Endothelial cell of umbilical vein (primary cell): ENCODE measurements at regions not wholly inside any gene's neighbourhood (a gene's known extent, or its start where the extent isn't known, plus 50 kb on each side); places are given as distances from the start of the nearest gene placed in this dataset.

Source experiments
- BruUV-seq: library from RNA; stranded (reverse); fragments of 400-500 nt; replicated peaks from 2 replicates; lab custom pipeline; 2021; lab: Mats Ljungman, UMichigan
- CTCF ChIA-PET: fragments of 300-600, 350-600 bp; sonication (Branson Sonifier 250); formaldehyde crosslinking; loops from one replicate; lab custom pipeline; 2021; ENCODE audit warnings: antibody characterized with exemption, inconsistent platforms; lab: Charles Lee
- POLR2A ChIA-PET: fragments of 300-600, 350-600 bp; sonication (Branson Sonifier 250); formaldehyde crosslinking; loops from one replicate; lab custom pipeline; 2021; ENCODE audit warnings: antibody characterized with exemption, inconsistent platforms; lab: Charles Lee
- DNase-seq: peaks from one replicate; pipeline ENCODE4 v3.0.0-alpha.2; 2011; ENCODE audit warnings: low read depth, low spot score
- FAIRE-seq: peaks from 2 replicates; lab custom pipeline; 2011; peaks lifted over from hg19 to GRCh38; lab: Jason Lieb, UNC
- H2AFZ ChIP-seq: 2 replicates; pipeline ENCODE4 v1.6.0; 2012; ENCODE audit warnings: low read depth, low read length, control low read depth, inconsistent platforms
- H3K27ac ChIP-seq: 2 replicates; pipeline ENCODE4 v1.5.1; 2011; ENCODE audit warnings: low read depth, mild to moderate bottlenecking, control low read depth, low read length, moderate library complexity; ENCODE audit not compliant: insufficient read depth
- H3K27me3 ChIP-seq, 2 experiments: 2 replicates each; pipeline versions ENCODE4 v1.6.0 to v1.6.1; 2011; ENCODE audit warnings: low read length in 2 of 2, mixed read lengths in 1 of 2; ENCODE audit not compliant: control insufficient read depth in 2 of 2, insufficient read depth in 2 of 2
- H3K36me3 ChIP-seq, 2 experiments: 2 replicates in 1 of 2; 3 replicates in 1 of 2; pipeline ENCODE4 v1.5.1; 2011; ENCODE audit warnings: low read length in 2 of 2, mild to moderate bottlenecking in 1 of 2, moderate library complexity in 1 of 2; ENCODE audit not compliant: control insufficient read depth in 2 of 2, insufficient read depth in 2 of 2; ENCODE audit errors: extremely low read depth in 1 of 2
- H3K4me1 ChIP-seq: 3 replicates; pipeline ENCODE4 v1.5.1; 2011; ENCODE audit warnings: mild to moderate bottlenecking, low read length; ENCODE audit not compliant: control insufficient read depth, insufficient read depth; ENCODE audit errors: extremely low read depth
- H3K4me2 ChIP-seq: 2 replicates; pipeline ENCODE4 v1.6.1; 2011; ENCODE audit warnings: low read length, control low read depth, mixed read lengths; ENCODE audit not compliant: insufficient read depth
- H3K4me3 ChIP-seq, 3 experiments: fragments of 200-600 bp in 1 of 3; sonication (generic), shearing (Covaris generic) in 1 of 3; replicated peaks in 1 of 3; 2 replicates each; pipeline ENCODE4 v1.5.1; 2011 to 2016; ENCODE audit warnings: control low read depth in 3 of 3, low read length in 3 of 3, mild to moderate bottlenecking in 2 of 3, inconsistent platforms in 1 of 3, low read depth in 1 of 3, moderate library complexity in 1 of 3; ENCODE audit not compliant: insufficient read depth in 1 of 3
- H3K79me2 ChIP-seq: 2 replicates; pipeline ENCODE4 v1.6.0; 2012; ENCODE audit warnings: low read length, inconsistent platforms; ENCODE audit not compliant: control insufficient read depth, insufficient read depth
- H3K9ac ChIP-seq: replicated peaks from 2 replicates; pipeline ENCODE3; 2011; ENCODE audit warnings: low read length, control low read depth; ENCODE audit not compliant: insufficient read depth; ENCODE audit errors: extremely low read depth
- H3K9me1 ChIP-seq: replicated peaks from 3 replicates; pipeline ENCODE4 v1.6.0; 2011; ENCODE audit warnings: mild to moderate bottlenecking, low read length; ENCODE audit not compliant: control insufficient read depth, insufficient read depth; ENCODE audit errors: extremely low read depth
- H3K9me3 ChIP-seq: replicated peaks from 2 replicates; pipeline ENCODE4 v1.5.1; 2012; ENCODE audit warnings: low read length, inconsistent platforms; ENCODE audit not compliant: control insufficient read depth, insufficient read depth
- H4K20me1 ChIP-seq: replicated peaks from 2 replicates; pipeline ENCODE3; 2011; ENCODE audit warnings: mild to moderate bottlenecking, low read length; ENCODE audit not compliant: control insufficient read depth, insufficient read depth; ENCODE audit errors: extremely low read depth
- EZH2 ChIP-seq: IDR thresholded peaks from 2 replicates; pipeline ENCODE4 v1.6.1; 2012; ENCODE audit warnings: borderline replicate concordance, low read depth, mild to moderate bottlenecking, moderate library complexity, low read length, inconsistent platforms; ENCODE audit not compliant: severe bottlenecking
- FOS ChIP-seq: IDR thresholded peaks from 2 replicates; pipeline ENCODE4 v1.6.1; 2011; ENCODE audit warnings: mild to moderate bottlenecking, low read length, moderate library complexity, borderline replicate concordance; ENCODE audit not compliant: insufficient read depth
- GATA2 ChIP-seq: IDR thresholded peaks from 2 replicates; pipeline ENCODE4 v1.7.0; 2011; ENCODE audit warnings: low read depth, mild to moderate bottlenecking, moderate library complexity, mixed read lengths, low read length; ENCODE audit not compliant: insufficient read length, insufficient read depth
- JUN ChIP-seq: IDR thresholded peaks from 2 replicates; pipeline ENCODE4 v1.6.1; 2011; ENCODE audit warnings: borderline replicate concordance, low read depth; ENCODE audit not compliant: insufficient read length, insufficient read depth
- MYC ChIP-seq: IDR thresholded peaks from one replicate; pipeline ENCODE4 v1.6.1; 2011; ENCODE audit warnings: mild to moderate bottlenecking, low read depth, low read length
- POLR2A ChIP-seq: IDR thresholded peaks from 2 replicates; pipeline ENCODE4 v1.6.1; 2012; ENCODE audit warnings: low read depth, mild to moderate bottlenecking, control low read depth, low read length
- POLR2AphosphoS5 ChIP-seq: IDR thresholded peaks from 2 replicates; pipeline ENCODE4 v1.6.1; 2012; ENCODE audit warnings: low read depth, mild to moderate bottlenecking, control low read depth, low read length, moderate library complexity; ENCODE audit not compliant: insufficient read depth
- dilution Hi-C: fragments of 300-500 bp; cut with MboI; formaldehyde crosslinking; loops from one replicate; pipeline ENCODE4 v1.15.0; 2019; ENCODE audit warnings: low sequenced_read_pairs; ENCODE audit not compliant: extremely low pct_ligation_motif_present
- intact Hi-C: fragments of 100-400 bp; cut with micrococcal nuclease; formaldehyde crosslinking; loops from one replicate; pipeline ENCODE4 v1.10.0; 2022
- TF ChIP-seq, protein P1 (sequence below), 2 donors: IDR thresholded peaks; 1 replicate in 1 of 2; 2 replicates in 1 of 2; pipeline ENCODE4 v1.5.1; 2011; ENCODE audit warnings: low read length in 2 of 2, mild to moderate bottlenecking in 2 of 2, moderate library complexity in 2 of 2, control low read depth in 1 of 2, inconsistent platforms in 1 of 2, low read depth in 1 of 2; ENCODE audit not compliant: insufficient read depth in 1 of 2; ENCODE audit errors: extremely low read depth in 1 of 2
- TF ChIP-seq, protein P2 (sequence below): IDR thresholded peaks from 2 replicates; pipeline ENCODE4 v1.6.1; 2011; ENCODE audit not compliant: insufficient read depth, insufficient read length

DNA sequence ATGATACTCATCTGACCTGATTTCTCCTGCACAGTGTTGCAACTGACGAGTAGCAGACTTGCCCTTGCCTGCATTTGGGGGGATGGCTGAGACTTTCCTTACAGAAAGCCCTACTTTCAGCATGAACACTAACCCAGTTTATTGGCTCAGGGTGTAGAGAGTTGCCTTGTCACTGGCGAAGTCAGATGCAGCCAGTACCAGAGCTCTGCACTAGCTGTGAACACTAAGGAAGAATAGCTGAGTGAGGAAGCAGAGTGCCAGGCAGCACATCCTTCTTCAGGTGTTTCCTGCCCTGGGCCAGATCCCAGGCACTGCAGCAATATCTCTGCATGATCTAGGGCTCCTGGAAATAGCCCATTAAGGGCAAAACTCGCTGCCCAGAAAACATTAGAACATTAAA lies 154.0 kb upstream of the SYNPR start:
- no peaks in the 10 kb centered on the region for H3K79me2 ChIP-seq
- FAIRE-seq (no peak), DNase-seq (no peak)
- peaks cover 4% of the 10 kb centered on the region for H3K9me3 ChIP-seq
- no peaks in the 10 kb centered on the region for H3K36me3 ChIP-seq
- no peaks in the 10 kb centered on the region for H3K4me1 ChIP-seq
- H3K4me2 ChIP-seq: no peak overlapping the region
- no peaks in the 10 kb centered on the region for H4K20me1 ChIP-seq
- POLR2A ChIA-PET: no interaction called here
- H2AFZ ChIP-seq: no peak overlapping the region
- no peak overlapping the region for H3K4me3 ChIP-seq
- TF ChIP-seq, protein P1, sequence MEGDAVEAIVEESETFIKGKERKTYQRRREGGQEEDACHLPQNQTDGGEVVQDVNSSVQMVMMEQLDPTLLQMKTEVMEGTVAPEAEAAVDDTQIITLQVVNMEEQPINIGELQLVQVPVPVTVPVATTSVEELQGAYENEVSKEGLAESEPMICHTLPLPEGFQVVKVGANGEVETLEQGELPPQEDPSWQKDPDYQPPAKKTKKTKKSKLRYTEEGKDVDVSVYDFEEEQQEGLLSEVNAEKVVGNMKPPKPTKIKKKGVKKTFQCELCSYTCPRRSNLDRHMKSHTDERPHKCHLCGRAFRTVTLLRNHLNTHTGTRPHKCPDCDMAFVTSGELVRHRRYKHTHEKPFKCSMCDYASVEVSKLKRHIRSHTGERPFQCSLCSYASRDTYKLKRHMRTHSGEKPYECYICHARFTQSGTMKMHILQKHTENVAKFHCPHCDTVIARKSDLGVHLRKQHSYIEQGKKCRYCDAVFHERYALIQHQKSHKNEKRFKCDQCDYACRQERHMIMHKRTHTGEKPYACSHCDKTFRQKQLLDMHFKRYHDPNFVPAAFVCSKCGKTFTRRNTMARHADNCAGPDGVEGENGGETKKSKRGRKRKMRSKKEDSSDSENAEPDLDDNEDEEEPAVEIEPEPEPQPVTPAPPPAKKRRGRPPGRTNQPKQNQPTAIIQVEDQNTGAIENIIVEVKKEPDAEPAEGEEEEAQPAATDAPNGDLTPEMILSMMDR (IDR thresholded peaks at IDR 0.05; ENCODE audit: extremely low read depth in 1 of 2, insufficient read depth in 1 of 2, low read depth in 1 of 2, low read length in 2 of 2): no peak
- no peak for TF ChIP-seq FOS
- TF ChIP-seq JUN: no peak
- TF ChIP-seq POLR2A: no peak
- TF ChIP-seq POLR2AphosphoS5: no peak
- TF ChIP-seq MYC: no peak
- TF ChIP-seq, protein P2, sequence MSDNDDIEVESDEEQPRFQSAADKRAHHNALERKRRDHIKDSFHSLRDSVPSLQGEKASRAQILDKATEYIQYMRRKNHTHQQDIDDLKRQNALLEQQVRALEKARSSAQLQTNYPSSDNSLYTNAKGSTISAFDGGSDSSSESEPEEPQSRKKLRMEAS: no peak
- TF ChIP-seq EZH2: no peak
- no peak for TF ChIP-seq GATA2
- BruUV-seq: no TSS peak
- no peaks in the 10 kb centered on the region for H3K9me1 ChIP-seq
- CTCF ChIA-PET: no interaction called here
- intact Hi-C loops (no loop called here), dilution Hi-C loops (no loop called here)
- no peak overlapping the region for H3K9ac ChIP-seq
- no peaks in the 10 kb centered on the region for H3K27me3 ChIP-seq
- H3K27ac ChIP-seq: no peak overlapping the region
